Hematopoietic multipotent progenitor cell treated with erythropoietin and hydrocortisone succinate and interleukin-3 and kit ligand, for 8 days (in vitro differentiated cells): ENCODE measurements at regions not wholly inside any gene's neighbourhood (a gene's known extent, or its start where the extent isn't known, plus 50 kb on each side); places are given as distances from the start of the nearest gene placed in this dataset.
"Not testable (repeated sequence)": the region's sequence is repeated elsewhere in the genome, so short reads cannot be mapped to it uniquely, and the experiment has no call there.

Experiments
- DNase-seq: peaks from one replicate; pipeline ENCODE4 v3.0.0-alpha.2; 2015

GRCh38 chr12:116327992-116328391, 50.5 kb upstream of the MED13L start:
- not testable (repeated sequence) for DNase-seq

GRCh38 chr12:116331876-116332275, 54.4 kb upstream of the MED13L start:
- no peak for DNase-seq

GRCh38 chr12:116332705-116333380, 55.4 kb upstream of the MED13L start:
- DNase-seq = no peak

- no peak for DNase-seq
Observed at GRCh38 chr12:116333402-116333801, 55.9 kb upstream of the MED13L start.

- no peak for DNase-seq
Observed at GRCh38 chr12:116336542-116337065, 59.1 kb upstream of the MED13L start.

DNA sequence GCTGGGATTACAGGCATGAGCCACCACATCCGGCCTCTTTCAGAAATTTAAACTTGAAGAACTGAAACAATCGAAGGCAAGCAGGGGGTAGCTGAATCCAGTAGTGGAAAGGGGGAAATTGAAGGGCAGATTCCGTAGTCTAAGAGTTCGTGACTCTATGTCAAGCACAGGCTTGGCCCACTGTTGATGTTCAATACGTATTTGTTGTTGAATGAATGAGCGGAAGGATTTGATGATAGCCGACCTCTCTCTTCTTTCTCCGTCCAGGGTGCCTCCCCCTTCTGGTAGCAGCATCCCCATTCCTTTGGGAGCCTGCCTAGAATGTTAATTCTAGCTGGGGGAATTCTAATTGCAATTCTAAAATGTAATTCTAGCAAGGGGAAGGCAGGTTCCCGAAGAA, 59.8 kb upstream of the MED13L start:
- no peak for DNase-seq

GRCh38 chr12:116338064-116338846, 60.8 kb upstream of the MED13L start:
- DNase-seq = no peak

GRCh38 chr12:116339062-116339461, 61.6 kb upstream of the MED13L start:
- no peak for DNase-seq

DNA sequence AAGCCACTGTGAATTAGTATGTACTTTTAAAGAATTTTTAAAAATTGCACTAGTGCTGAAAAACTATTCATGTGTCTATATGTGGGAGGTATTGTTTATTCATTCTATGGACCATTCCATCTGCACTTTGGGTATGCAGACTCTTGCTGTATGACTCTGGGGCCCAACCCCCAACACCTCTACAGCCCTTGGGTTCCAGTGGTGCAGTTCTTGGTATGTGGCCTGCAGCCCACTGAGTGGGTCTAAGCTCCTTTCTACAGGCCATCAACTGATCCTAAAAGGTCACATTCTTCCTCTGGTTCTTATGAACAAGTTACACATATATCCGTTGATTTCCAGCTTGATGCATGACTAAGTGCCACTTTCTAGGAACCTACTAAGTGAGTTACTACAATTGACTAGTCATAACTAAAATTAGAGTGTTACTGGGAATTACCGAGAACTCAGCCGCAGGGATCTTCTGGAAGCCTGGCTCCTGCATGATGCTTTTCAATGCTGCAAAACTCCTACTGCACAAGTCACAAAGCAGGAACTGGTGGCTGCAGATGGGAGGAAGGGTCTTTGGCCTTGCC, 62.4 kb upstream of the MED13L start:
- DNase-seq = no peak

- no peak for DNase-seq
Observed at GRCh38 chr12:116343331-116343884, 65.9 kb upstream of the MED13L start.

DNA sequence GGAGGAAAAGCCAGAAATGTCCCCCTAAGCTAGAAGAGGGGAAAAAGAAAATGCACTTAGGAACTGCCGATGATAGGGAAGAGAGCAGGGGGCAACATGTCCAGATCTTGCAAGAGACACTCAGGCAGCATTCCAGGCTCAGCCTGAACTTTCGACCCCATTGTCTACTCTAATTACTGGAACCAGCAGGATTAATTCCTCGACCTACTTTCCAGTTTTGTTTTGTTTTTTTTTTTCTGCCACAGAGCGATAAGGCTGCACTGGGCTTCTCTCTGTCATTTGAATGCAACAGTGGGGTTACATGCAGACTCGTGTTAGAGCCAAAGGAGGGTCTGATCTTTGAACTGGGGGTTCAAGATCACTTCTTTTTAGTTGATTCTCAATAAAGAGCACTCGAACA, 68.7 kb upstream of the MED13L start:
- DNase-seq = no peak

DNA sequence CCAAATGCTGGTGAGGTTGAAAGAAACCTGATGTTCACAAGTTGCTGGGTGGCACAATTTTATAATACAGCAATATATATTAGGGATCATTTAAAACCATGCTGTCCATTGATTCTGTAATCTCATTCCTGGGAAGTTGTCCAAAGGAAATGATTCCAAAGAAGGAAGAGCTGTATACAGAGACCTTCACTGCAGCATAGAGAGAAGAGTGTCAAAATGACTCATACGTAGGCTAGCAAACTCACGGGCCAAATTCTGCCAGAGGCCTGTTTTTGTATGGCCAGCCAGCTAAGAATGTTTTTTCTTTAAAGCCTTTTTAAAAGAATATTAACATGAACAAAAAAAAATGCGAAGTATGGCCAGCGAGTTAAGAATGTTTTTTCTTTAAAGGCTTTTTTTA, 69.2 kb upstream of the MED13L start:
- DNase-seq = no peak

GRCh38 chr12:116347265-116347664, 69.8 kb upstream of the MED13L start:
- DNase-seq = no peak

DNA sequence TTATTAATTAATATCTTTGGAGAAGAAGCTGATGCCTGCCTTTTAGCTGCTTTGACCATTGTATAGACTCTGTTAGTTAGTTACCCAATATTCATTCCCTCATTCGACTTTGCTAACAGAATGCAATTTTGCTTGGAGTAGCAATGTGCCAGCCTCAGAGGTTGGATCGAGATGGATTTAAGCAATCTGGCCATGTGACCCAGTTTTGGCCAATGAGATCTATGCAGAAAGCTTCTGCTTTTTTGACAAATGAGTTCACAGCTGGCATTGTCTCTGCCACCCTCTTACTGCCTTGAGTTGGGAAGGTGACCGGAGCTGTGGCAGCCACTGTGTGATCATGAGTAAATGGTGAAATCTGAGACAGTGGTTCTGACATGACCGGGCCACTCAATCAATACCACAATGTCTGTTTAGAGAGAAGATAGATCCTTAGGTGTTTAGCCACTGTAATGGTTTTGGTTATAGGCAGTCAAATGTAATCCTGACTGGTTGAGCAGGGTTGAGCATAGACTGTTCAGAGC, 74.9 kb upstream of the MED13L start:
- no peak for DNase-seq

GRCh38 chr12:116353958-116354357, 76.5 kb upstream of the MED13L start:
- DNase-seq = no peak

GRCh38 chr12:116354534-116354933, 77.0 kb upstream of the MED13L start:
- no peak for DNase-seq

GRCh38 chr12:116354950-116355783, 77.7 kb upstream of the MED13L start:
- peak; percentile 13 for DNase-seq

DNA sequence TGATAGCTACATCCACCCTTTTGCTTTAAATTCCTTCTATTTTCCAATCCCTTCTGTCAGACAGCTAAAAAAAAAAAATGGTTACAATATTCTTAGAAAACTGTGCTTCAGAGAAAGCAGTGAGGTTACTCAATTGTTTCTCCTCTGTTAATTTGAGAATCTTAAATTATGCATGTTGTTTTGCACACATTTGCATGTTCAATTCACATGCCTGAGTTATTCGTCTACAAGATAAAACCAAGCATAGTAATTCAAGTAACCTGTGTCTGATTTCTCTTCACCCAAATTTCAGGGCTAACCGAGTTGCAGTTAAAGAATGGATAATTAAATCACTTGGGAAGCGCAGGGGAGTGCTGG, 81.0 kb upstream of the MED13L start:
- no peak for DNase-seq

- DNase-seq = peak; percentile 91
Observed at GRCh38 chr12:116358893-116359761, 81.6 kb upstream of the MED13L start.

- DNase-seq = peak; percentile 82
Observed at GRCh38 chr12:116360579-116361413, 83.3 kb upstream of the MED13L start.
